NOMO-1 (cell line): ENCODE measurements at regions not wholly inside any gene's neighbourhood (a gene's known extent, or its start where the extent isn't known, plus 50 kb on each side); places are given as distances from the start of the nearest gene placed in this dataset.

Source experiments
- DNase-seq, 2 experiments: peaks; one replicate each; lab custom pipeline; 2025; ENCODE audit not compliant: unreplicated experiment in 2 of 2; lab: John Stamatoyannopoulos, UW

- no peak for DNase-seq
Observed at GRCh38 chr18:40423291-40423690, 1531.7 kb upstream of the PIK3C3 start.

DNA sequence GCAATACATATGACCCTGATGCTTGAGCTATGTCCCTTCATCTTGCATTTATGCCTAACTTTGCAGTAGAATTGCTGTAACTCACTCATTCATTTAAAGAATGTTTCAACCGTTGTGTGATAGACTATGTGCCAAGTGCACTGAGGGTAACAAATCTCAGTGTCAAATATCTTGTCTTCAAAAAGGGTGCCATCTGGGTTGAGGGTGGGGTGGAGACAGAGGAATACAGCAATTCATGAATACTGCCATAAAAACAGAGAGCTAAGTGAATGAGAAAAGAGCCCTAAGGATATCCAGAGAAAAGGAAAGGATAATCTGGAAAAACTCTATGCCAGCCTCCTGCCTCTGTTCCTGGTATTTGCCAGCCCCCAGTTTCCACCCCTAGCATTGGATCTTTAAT, 1534.4 kb upstream of the PIK3C3 start:
- no peak for DNase-seq

DNA sequence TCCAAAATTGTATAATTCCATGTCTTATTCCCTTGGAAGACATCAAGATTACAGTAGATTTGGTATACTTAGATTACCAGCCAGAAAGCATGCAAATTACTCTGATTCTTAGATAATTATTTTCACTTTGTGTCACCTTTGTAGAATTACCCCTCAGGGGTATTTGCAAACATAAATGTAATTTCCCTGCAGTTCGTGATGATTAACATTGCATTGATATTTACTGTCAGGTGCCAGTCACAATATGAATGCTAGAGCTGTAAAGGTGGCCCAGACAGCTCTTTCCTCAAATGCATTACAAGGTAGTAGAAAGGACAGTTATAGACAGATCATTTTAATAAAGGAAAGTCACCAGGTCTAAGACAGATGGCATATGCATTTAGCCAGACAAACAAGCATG, 1537.5 kb upstream of the PIK3C3 start:
- no peak for DNase-seq

DNA sequence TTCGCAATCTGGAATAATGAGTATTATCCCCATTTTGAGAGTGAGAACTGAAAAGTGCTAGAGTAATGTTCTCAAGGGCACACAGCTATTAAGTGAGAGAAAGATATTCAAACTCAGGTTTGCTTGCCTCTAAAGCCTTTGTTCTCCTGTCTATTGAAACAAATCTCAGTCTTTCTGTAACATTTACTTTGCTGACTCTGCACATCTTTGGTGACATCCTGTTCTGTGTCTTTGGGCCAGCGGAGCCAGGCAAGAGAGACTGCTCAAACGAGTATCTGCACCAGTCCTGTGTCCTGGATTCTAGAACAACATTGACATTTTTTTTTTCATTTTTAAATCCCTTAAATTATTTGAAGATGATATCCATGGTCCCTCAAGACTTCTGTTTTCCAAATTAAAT, 1539.2 kb upstream of the PIK3C3 start:
- no peak for DNase-seq

DNA sequence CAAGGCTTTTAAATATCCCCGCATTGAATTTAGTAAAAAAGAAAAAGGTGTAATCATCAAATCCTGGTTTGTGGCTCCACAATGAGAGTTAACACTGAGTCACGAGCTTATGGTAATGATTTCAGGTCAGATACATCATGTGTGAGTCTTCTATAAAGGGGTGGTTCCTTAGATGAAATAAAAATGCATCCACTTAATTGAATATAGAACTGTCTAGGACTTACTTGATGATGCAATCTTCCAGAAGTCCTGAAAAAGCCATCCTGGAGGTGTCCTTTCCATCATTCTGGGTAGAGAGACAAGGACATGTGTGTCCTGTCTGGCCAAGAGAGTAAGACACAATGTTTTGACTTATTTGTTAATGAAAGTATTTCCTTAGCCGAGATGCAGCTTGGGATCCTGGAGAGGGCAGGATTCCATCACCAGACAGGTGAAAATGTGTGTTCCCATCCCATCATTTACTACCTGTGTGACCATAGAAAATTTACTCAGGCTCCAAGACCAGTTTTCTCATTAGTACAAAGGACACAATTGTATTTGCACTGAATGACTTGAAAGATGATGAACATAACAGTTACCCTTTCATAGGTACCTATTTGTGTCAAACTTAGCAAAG, 1539.8 kb upstream of the PIK3C3 start:
- DNase-seq: no peak

GRCh38 chr18:40414155-40414754, 1540.8 kb upstream of the PIK3C3 start:
- no peak for DNase-seq

- no peak for DNase-seq
Observed at GRCh38 chr18:40413160-40413559, 1541.9 kb upstream of the PIK3C3 start.

- no peak for DNase-seq
Observed at GRCh38 chr18:40412410-40412809, 1542.6 kb upstream of the PIK3C3 start.

DNA sequence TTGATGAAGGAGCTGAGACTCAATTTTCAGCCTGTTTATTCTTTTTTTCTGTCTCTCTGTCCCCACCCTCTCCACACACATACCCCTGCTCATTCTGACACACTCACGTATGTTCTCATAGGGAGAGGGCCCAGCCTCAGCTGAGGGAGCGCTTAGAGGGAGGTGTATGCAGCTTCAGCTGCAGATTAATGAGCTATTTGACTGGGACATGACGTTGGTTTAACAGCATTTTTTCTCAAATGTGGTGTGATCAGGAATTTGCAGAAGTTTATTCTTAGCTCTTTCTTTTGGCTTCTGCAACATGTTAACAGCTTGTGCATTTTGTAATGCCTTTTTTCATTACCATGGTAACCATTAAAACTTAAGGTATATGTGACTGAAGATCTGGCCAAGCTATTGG, 1547.1 kb upstream of the PIK3C3 start:
- no peak for DNase-seq

- no peak for DNase-seq
Observed at GRCh38 chr18:40404284-40404683, 1550.8 kb upstream of the PIK3C3 start.

GRCh38 chr18:40402052-40402451, 1553.0 kb upstream of the PIK3C3 start:
- no peak for DNase-seq

DNA sequence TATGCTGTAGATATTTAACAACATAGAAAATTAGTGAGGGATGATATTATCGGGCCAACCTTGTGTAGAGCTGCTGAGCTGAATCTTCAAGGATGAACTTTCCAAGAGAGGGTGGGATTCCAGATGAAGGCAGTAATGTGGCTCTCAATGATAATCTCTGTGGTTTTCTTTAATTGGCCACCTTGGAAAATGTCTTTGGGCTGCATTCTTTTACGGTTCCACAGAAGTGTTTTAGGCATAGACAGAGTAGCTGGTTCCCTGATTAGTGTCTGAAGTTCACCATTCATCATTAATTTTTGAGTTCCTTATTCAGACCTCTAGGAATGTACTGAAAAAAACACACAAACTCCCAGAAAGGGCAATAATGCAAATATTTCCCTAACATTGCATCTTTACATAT, 1566.9 kb upstream of the PIK3C3 start:
- no peak for DNase-seq

GRCh38 chr18:40387130-40387787, 1567.8 kb upstream of the PIK3C3 start:
- DNase-seq: no peak

DNA sequence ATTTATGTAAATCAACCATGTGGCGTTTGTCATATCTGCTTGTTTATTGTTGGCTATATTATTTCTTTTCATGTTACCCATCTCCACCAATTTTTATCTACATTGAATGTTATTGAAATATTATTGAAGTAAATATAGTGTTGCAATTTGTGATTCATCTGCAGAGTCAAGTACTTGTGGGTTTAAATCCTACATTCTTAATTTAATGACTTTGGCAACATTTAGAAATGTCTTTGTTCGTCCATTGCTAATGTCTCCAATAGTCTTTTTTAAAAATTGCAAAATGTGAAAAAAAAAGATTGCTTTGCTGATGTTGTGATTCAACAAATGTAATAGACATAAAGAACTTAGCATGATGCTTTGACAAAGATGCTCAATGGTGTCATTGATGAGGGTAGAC, 1572.8 kb upstream of the PIK3C3 start:
- DNase-seq: no peak

- DNase-seq: no peak
Observed at GRCh38 chr18:40380686-40381439, 1574.2 kb upstream of the PIK3C3 start.

GRCh38 chr18:40375837-40376236, 1579.2 kb upstream of the PIK3C3 start:
- no peak for DNase-seq

GRCh38 chr18:40371673-40372072, 1583.4 kb upstream of the PIK3C3 start:
- DNase-seq: no peak

- no peak for DNase-seq
Observed at GRCh38 chr18:40367576-40367975, 1587.5 kb upstream of the PIK3C3 start.

- no peak for DNase-seq
Observed at GRCh38 chr18:40366521-40366920, 1588.5 kb upstream of the PIK3C3 start.

DNA sequence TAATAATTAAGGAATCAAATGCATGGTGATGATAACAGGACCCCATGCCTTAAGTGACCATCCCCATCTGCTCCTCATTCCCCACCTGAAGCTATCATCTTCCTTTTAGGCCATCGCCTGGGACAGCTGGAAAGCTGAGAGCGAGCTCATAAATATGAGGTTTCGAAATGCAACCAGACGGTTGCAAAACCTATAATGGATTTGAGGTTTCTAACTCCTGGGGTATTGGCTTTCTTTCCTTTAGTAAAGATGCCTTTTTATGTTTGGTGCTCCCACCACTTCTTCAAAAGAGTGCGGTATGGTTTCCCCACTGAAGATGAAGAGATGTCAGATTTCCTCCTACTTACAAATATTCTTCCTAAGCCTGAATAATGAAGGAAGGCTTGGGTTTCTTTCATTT, 1589.5 kb upstream of the PIK3C3 start:
- DNase-seq: no peak

DNA sequence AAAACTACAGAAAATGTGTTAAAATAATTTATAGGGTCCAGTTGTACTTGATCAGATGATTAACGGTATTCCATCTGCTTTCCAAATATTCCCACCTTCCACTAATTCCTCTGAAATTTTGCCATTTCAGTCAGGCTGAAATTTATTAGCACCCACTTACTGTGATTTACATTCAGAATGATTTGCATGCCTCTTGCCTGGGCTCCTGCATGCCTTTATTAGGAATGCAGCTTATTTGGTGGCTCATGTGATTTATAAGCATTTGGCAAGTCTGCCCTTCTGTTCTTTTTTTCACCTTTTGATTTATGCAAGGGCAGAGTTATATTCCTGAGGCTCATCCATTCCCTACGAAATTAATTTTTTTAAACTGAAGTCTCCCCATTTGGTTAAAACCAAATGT, 1594.5 kb upstream of the PIK3C3 start:
- DNase-seq: no peak

- no peak for DNase-seq
Observed at GRCh38 chr18:40357536-40357935, 1597.5 kb upstream of the PIK3C3 start.
